TTC549 (cell line): ENCODE measurements at regions not wholly inside any gene's neighbourhood (a gene's known extent, or its start where the extent isn't known, plus 50 kb on each side); places are given as distances from the start of the nearest gene placed in this dataset.
A peak's percentile ranks its signal among the peaks of the same experiment; 100 is the strongest.

Experiments
- FAIRE-seq: peaks from 2 replicates; lab custom pipeline; 2012; peaks lifted over from hg19 to GRCh38; lab: Jason Lieb, UNC

DNA sequence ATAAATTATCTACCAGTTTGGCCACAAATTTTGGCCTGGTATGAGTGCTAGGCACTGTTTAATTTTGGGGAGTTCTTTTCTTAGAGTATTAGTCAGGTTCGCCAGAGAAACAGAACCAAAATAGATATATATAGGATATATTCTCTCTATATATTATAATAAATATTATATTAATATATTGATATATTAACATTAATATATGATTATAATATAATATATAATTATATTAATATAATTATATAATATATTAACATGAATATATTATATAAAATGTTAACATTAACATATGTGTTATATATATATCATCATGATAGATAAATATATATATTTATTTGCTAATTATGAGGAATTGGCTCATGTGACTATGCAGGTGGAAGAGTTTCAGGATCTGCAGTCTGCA is 137.8 kb upstream of the CHRNA7 start:
- peak; percentile 70 for FAIRE-seq

DNA sequence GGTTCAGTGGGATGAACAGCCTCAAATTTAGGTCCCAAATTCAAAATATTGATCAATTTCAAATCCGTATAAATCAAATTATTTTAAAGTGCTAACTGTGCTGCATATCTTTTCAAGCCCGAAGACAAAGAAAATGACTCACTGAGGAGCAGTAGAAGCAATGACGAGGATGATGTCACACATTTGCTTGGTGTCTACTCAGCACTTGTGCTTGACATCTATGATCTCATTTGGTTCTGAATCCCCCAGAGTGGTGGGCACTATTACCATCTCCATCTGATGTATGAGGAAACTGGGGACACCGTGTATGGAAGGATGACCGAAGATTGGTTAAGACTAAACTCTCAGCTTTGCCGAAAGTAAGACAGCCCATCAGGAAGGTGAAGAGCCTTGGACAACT is 136.5 kb upstream of the CHRNA7 start:
- FAIRE-seq, result no peak

DNA sequence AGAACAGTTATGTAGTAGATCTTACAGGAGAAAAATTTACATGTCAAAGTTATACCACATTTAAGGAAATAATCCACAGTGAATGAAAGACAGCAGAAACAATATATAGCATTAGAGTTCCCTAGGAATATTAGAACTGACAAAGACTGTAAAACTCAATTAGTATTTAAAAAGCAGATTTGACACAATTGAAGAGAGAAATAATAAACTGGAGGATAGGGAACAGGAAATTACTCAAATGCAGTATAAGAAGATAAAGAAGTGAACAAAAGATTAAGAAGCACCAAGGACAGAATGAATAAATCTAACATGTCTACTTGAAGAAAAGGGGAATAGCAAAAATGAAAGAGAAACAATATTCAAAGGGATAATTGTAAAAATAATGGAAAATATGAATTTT is 132.6 kb upstream of the CHRNA7 start:
- FAIRE-seq, result no peak

DNA sequence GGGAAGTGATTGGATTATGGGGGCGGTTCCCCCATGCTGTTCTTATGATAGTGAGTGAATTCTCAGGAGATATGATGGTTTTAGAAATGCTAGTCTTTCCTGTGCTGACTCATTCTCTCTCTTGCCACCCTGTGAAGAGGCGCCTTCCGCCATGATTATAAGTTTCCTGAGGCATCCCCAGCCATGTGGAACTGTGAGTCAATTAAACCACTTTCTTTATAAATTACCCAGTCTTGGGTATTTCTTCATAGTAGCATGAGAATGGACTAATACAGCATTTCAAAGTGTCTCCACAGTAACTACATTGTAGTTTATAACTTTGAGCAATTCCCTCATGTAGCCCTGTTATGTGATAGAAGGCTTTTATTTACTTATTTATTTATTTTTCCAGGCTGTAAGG is 128.8 kb upstream of the CHRNA7 start:
- no peak for FAIRE-seq

DNA sequence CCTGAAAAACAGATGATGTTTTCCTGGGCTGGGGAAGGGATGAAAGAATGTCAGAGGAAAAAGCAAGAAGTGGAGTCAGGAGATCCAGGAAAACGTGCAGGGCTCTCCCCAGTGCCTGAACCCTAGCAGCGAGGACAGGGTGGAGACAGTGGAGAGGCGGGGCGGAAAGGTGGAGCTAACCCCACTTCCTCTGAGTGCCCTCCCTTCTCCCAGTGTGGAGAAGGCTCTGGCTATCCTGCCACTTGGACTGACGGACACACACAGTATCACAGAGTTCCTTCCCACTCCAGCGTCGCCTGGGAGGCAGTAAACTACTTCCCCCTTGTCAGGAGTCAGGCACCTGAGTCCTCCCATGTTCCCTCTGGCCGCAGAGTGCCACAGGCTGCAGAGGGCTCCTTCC is 125.3 kb upstream of the CHRNA7 start:
- no peak for FAIRE-seq

DNA sequence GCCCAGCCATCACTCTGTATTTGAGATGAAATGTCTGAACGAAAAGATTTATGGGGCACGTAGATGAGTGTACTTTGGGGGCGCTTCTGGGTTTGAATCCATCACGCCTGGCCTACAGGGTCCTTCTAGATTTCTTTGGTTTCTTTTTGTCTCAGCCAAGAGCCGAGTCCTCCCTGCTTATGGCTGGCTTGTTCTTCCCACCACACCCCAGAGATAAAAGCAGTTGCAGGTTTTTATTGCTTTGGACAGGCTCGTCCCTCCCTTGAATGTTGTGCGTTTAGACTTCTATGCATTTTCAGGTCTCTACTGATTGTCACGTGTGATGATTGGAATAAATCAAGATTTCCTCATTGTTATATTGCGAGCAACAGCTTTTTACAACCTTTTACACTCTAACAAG is 104.8 kb upstream of the CHRNA7 start:
- FAIRE-seq, result no peak

DNA sequence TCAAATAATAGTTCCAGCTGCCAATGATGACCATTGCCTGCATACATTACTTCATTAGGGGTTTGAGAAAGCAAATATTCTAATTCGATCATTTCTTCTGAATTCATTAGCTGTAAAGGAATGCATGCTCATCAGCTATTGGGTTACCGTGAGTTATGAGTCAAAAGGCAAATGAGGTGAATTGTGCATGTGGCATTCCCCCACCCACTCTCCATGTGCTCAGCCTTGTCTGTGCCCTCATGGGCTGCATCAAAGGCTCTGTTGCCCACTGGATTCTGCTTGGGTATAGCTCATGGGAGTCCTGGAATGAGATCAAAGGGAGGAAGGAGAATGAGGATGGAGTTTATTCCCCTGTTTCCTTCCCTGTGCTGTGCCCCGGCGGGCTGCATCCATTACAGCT is 99.3 kb upstream of the CHRNA7 start:
- FAIRE-seq, result no peak

DNA sequence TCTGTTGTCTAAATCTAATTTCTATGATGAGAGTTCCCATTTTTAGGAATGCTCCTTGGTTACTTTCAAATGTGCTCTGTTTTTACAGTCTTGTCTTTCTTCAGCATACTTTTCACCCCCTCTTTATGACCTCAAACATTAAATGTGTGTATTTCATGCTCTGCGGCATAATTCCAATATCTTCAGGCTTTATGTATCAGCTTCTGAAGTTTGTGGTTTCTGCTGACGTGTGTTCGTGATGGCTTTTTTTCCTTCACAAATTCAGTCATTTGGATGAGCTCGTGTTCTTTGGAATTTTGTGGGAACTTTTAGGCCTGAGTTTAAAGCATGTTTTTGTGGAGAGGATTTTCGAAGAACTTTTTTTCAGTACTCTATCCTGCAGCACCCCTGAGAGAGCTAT is 97.7 kb upstream of the CHRNA7 start:
- no peak for FAIRE-seq

DNA sequence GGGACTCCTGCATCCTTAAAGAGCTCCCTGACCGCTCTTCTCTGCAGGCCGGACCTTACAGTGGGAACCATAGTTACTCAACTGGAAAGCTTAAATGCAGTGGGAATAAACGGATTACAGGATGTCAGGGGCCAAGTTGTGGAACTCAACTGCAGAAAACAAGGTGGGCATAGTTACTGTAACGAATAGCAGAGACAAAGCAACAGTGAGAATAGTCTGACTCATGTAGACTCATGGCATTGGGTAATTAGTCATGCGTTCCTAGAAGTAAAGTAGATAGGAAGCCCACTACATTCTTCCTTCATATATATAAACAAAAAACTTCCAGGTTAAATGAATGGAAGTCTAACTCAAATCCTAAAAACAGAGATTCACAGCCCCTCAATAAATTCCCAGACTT is 95.5 kb upstream of the CHRNA7 start:
- FAIRE-seq, result no peak

DNA sequence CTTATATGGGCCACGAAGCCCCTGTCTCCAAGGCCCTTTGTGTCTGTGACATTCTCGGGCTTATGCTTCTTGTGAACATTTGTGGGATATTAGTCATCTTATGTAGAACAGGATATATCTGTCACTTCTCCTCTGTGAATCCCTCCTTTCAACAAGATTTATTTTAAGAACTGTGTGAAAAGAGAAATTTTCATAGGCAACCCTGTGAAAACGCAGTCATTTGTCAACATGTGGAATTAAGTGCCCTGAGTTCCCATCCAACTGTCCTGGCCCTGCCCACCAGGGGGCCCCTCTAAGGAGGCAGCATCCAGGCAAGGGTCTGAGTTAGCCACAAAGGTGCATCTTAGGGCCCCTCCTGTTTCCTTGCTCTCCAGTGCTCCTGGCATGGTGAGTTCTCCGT is 76.8 kb upstream of the CHRNA7 start:
- no peak for FAIRE-seq

DNA sequence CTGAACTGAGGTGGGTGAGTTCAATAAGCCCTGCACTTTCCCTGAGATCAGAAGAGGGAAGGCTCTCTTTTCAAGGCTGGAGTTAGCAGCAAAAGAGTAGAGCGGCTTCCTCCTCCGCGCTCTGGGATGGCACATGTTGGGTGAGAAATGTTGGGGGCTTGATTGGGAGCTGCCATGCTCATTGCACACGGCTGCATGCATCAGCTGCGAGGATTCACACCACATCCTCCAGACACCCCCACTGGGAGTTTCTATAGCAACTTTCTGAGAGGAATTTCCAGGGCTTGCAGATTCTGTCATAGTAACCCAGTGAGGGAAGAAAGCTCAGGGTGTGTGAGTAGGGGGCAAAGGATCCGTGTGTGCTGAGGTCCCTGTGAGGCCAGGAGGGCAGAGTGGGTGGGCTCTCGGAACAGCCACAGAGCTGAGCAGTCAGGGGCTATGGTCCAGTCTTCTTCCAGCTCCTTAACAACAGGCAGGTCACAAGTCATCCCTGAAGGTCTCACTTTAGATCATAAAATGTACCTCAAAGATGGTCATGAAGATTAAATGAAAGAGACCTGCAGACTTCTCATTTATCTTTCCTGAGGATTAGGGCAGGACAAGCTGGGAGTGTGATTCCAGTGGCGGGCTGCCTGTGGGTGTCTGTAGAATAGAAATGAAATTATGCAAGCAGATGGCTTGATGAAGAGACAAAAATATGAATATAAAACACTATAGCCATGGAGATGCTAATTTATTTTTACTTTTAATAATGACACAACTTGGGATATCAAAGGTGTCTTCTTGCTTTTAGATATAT is 75.7 kb upstream of the CHRNA7 start:
- no peak for FAIRE-seq

DNA sequence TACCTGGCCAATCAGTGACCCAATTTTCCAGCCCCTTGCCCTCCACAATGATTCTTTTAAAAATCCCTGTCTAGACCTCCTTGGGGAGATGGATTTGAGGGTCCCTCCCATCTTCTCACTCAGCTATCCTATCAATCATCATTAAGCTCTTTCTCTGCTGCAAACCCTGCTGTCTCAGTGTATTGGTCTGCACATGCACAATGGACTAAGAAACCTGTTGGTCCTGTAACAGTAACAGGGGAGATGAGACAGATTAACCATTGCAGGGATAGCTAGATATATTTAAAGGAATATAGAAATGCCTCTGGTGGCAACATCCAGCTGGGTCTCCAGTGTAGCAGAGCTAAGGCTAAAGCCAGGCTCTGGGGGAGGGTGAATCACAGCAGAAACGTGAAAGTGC is 74.6 kb upstream of the CHRNA7 start:
- FAIRE-seq, result no peak

DNA sequence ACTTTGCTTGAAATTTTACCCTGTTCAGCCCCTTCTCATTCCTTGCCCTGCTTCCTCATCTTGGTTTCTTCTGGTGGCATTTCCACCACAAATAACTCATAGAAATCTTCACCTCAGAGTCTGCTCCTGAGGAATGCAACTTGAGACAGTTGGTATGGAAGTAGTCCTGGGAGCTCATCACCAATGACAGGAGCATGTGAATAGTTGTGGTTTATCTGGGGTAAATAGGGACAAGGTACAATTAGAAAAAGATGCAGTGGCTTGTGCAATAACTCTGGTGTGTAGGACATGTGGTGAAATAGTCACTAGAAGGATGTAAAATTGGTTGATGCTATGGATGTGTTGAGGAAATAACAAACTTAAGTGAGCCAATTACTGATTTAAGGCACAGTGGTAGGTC is 72.7 kb upstream of the CHRNA7 start:
- no peak for FAIRE-seq

DNA sequence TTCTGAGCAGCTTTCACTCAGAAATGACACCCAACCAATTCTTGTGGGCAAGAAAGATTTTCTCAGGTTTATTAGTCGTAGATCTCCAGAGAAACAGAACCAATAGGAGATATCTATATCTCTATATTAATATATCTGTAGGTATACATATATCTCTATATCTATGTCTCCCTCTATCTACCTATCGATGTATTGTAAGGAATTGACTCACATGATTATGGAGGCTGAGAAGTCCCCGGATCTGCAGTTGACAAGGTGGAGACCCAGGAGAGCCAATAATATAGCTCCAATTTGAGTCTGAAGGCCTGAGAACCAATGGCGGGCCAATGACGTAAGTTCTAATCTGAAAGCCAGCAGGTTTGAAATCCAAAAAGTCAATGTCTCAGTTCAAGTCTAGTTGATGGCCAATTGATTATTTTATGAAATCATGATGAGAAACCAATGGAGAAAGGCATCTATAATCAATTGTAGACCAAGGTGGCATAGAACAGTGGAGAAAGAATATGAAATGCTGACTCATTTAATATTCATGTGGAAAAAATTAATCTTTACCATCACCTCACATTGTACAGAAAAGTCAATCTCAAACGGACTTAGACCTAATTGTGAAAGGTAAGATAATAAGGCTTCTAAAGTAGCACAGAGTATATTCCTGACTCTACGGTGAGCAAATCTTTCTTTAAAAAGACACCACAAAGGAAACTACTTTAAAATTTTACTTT is 65.6 kb upstream of the CHRNA7 start:
- FAIRE-seq, result no peak

DNA sequence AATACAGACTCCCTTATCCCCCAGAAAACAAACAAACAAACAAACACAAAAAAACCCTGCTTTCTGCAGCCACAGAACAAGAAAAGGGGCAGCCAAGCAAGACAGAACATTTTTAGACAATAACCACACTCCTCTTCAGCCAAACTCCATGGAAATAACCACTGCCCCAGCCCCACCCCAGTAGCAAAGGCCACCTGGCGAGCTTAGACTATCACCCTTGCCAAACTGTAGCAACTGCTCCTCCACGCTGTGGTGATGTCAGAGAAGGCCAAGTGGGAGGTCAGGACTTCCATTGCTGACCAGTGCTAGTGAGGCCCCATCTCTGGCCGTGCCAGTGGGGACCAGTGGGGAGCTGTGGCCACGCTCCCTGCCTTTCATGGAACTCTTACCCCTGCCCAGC is 60.3 kb upstream of the CHRNA7 start:
- FAIRE-seq, result no peak

DNA sequence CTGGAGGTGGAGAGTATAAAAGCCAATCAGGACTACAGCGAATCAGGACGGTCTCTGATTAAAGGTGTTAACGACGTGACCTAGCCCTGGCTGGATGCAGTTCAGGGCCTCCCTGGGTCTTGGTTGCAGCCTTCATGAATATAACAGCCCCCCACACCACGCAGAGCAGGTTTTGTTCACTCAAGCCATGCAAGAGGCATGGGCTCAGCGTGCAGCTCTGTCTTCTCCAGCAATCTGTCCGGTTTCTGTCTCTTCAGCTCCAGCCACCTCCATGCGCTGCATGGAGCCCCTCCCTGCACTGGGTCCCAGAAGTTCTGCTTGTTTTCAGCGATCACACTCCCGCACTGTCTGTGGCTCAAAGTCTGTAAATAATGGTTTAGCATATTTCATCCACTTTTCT is 57.1 kb upstream of the CHRNA7 start:
- FAIRE-seq, result no peak

DNA sequence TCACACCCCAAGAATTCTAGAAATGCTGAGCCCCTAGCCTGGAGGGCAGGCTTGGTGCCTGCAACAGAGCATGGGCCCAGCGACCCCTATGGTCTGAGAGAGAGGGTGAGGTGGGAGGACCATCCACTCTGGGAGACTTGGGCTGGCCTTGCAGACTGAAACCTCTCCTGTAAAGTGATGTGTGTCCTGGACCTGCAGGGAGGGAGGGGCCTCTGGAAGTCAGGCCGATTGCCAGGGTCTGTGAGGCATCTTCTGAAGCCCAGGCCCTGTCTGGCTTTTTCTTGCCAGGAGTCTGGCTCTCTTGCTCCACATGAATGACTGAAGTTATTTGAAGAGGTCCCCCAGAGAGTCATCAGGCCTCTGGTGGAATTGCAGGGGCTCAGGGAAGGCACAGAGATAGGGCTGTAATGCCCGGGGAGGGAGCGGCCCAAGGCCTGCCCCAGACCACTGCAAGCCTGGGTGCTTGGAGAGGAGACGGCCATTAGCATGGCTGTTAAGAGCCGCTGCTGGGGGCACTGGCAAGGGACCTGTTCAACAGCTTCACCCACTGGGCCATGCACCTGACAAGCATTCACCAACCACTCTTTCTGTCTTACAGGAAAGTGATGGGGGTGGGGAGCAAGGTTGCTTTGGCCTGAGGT is 56.0 kb upstream of the CHRNA7 start:
- FAIRE-seq, result no peak

DNA sequence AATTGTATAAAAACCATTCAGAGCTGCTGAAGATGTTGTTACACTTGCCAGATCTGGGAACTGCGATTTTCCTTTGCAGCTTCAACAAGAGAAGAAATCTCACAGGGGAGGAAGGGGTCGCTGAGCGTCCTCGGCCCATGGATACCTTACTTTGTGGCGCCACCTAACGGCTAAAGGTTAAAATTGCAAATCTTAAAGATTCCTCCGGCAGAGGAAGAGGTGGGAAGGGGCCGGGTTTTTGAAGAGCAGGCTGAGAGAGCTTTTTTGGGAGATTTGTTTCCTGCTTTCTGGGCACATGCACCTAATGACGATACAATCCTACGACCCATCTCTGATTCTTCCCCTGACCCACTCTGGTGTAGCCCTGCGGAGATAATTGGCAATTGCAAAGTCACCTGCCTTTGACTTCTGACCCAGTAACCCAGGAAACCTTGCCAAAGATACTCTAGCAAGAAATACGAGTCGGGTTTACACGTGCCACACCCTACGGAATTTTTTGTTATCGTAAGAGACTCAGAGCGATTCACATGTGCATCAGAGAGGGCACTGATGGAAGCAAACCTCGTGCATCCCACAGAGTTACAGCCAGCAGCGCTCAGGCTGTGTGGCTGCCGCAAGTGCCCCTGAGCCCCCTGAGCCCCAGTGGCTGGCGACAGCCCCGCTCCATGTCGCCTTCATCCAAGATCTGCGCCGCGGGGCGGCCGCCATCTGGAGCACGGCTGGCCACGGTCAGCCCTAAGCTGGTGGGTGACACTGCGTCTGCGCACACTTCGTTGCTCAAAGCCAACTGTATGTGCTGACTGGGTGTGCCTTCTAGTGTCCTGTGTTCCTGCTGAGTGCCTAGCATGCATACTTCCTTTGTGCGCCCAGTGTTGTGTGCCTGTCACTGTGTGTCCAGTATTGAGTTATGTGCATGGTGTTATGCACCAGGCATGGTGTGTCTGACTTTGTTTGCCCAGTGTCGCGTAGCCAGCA is 55.2 kb upstream of the CHRNA7 start:
- FAIRE-seq, result no peak

DNA sequence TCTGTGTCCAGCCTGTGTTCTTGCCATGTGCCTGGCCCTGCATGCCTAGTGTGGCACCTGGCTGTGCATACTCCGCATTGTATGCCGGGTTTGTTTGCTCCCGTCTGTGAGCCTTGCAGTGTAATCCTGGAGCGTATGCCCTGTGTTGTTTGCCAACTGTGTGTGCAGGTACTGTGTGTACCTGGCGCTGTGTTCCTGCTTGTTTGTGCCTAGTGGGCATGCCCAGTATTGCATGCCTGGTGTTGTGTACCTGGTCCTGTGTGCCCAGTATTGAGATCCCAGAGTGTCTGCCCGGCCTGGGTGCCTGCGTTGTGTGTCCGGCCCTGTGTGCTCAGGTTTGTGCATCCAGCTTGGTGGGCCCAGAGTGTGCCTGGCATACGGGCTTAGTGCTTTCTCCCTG is 54.5 kb upstream of the CHRNA7 start:
- FAIRE-seq, result no peak

DNA sequence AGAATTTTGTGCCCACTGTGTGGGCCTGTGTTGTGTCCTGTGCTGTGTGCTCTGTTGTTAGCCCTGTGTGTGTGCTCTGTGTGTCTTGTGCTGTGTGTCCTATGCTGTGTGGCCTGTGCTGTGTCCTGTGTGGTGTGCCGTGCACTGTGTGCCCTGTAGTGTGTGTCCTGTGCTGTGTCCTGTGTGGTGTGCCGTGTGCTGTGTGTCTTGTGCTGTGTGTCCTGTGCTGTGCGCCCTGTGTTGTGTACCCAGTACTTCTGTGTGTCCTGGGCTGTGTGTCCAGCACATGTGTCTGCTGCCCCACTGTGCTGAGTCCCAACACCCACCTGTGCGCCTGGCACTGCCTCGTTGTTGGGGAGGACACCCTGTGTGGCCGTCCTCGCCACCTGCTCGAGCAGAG is 53.2 kb upstream of the CHRNA7 start:
- no peak for FAIRE-seq

DNA sequence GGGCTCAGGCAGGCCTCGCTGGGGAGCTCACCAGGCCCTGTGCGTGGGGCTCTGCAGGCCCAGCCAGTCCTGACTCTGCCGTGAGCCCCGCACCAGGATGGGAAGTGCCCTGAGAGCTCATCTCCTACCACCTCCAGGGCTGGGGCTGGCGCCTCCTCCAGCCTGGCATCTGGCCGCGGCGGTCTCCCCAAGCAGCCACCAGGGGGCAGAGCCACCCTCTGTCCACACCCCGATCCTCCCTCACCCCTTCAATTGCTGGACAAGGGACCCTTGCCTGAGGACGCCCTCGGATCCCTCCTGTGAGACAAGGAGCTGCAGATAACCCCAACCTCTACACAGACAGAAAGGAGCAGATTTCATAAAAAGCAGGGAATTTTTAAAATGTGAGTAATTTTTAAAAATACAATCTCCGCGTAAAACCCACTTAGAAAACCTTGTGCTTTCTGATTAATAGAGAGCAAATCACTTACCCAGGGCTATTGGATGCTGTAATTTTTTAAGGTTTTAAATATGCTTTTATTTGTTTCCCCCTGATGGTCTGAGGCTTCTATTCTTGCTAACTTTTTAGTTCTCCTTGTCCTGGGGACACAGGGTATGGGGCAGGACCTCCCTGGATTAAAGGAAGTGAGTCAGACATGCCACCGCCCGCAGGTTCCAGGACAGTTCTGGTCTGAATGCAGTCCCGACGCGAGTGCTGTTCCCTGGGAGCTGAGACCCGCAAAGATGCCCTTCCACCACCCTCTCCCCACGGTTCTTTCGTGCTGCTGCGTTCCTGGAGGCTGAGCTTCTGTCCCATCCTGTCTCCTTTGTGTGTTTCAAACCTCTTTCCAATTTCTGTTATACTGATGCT is 52.3 kb upstream of the CHRNA7 start:
- FAIRE-seq, result no peak
